DND-41 (cell line): ENCODE measurements at regions not wholly inside any gene's neighbourhood (a gene's known extent, or its start where the extent isn't known, plus 50 kb on each side); places are given as distances from the start of the nearest gene placed in this dataset.

ENCODE experiments used
- CTCF ChIP-seq: IDR thresholded peaks from 2 replicates; pipeline ENCODE4 v1.5.1; 2012; ENCODE audit warnings: borderline replicate concordance, low read length, moderate library complexity, mild to moderate bottlenecking; ENCODE audit not compliant: poor library complexity, severe bottlenecking; ENCODE audit errors: extremely low read depth
- EZH2 ChIP-seq: IDR thresholded peaks from 3 replicates; pipeline ENCODE4 v1.6.1; 2012; ENCODE audit warnings: borderline replicate concordance, low read depth, mild to moderate bottlenecking, moderate library complexity, low read length, inconsistent platforms; ENCODE audit not compliant: severe bottlenecking

- TF ChIP-seq CTCF (no peak), EZH2 (no peak)
Observed at GRCh38 chr21:35547946-35548774, 499.1 kb upstream of the RUNX1 start.
